Loucy (cell line): ENCODE measurements at regions not wholly inside any gene's neighbourhood (a gene's known extent, or its start where the extent isn't known, plus 50 kb on each side); places are given as distances from the start of the nearest gene placed in this dataset.

ENCODE experiments used
- H2AFZ ChIP-seq: fragments of 200-600 bp; sonication (generic); 2 replicates; pipeline ENCODE4 v1.6.0; 2016; ENCODE audit warnings: antibody characterized with exemption, mild to moderate bottlenecking, low read length, moderate library complexity
- H3F3A ChIP-seq: fragments of 200-600 bp; 2 replicates; pipeline ENCODE4 v1.6.0; 2016; ENCODE audit warnings: antibody characterized with exemption, low read depth, mild to moderate bottlenecking
- H3K27me3 ChIP-seq: fragments of 200-600 bp; sonication (generic); 2 replicates; pipeline ENCODE4 v1.6.1; 2014; ENCODE audit warnings: low read length, mild to moderate bottlenecking; ENCODE audit not compliant: insufficient read depth, poor library complexity, severe bottlenecking
- H3K36me3 ChIP-seq: fragments of 200-600 bp; sonication (generic); 2 replicates; pipeline ENCODE4 v1.6.1; 2016; ENCODE audit warnings: low read length; ENCODE audit not compliant: insufficient read depth
- H3K4me1 ChIP-seq: fragments of 200-600 bp; sonication (generic); 2 replicates; pipeline ENCODE4 v1.5.1; 2014; ENCODE audit warnings: low read length, mild to moderate bottlenecking; ENCODE audit not compliant: insufficient read depth, poor library complexity, severe bottlenecking
- H3K4me2 ChIP-seq: fragments of 200-600 bp; sonication (generic); 2 replicates; pipeline ENCODE4 v1.6.0; 2014; ENCODE audit warnings: antibody characterized with exemption, low read length, low read depth, mild to moderate bottlenecking; ENCODE audit not compliant: poor library complexity, severe bottlenecking
- H3K4me3 ChIP-seq: fragments of 200-600 bp; sonication (generic); 2 replicates; pipeline ENCODE4 v1.5.1; 2014; ENCODE audit warnings: low read length, mild to moderate bottlenecking, mixed read lengths; ENCODE audit not compliant: poor library complexity, severe bottlenecking
- H3K79me2 ChIP-seq: fragments of 200-600 bp; sonication (generic); 2 replicates; pipeline ENCODE4 v1.6.1; 2014; ENCODE audit warnings: low read length; ENCODE audit not compliant: insufficient read depth
- H3K9ac ChIP-seq: fragments of 200-600 bp; sonication (generic); 2 replicates; pipeline ENCODE4 v1.6.0; 2014; ENCODE audit warnings: mild to moderate bottlenecking, low read depth, low read length, moderate library complexity; ENCODE audit not compliant: poor library complexity, severe bottlenecking
- H3K9me2 ChIP-seq: fragments of 200-600 bp; sonication (generic); replicated peaks from 2 replicates; pipeline ENCODE4 v1.6.1; 2016; ENCODE audit warnings: low read depth, low read length, mixed read lengths
- H3K9me3 ChIP-seq: fragments of 200-600 bp; sonication (generic); 2 replicates; pipeline ENCODE4 v1.6.1; 2014; ENCODE audit warnings: mild to moderate bottlenecking, antibody characterized with exemption, low read length, low read depth; ENCODE audit not compliant: insufficient read depth
- H4K20me1 ChIP-seq: fragments of 200-600 bp; sonication (generic); 2 replicates; pipeline ENCODE4 v1.6.0; 2014; ENCODE audit warnings: antibody characterized with exemption, low read length, mild to moderate bottlenecking; ENCODE audit not compliant: insufficient read depth, poor library complexity, severe bottlenecking
- EZH2phosphoT487 ChIP-seq: fragments of 200-600 bp; IDR thresholded peaks from 2 replicates; pipeline ENCODE4 v1.6.1; 2018; ENCODE audit warnings: antibody characterized with exemption, mild to moderate bottlenecking, moderate library complexity, borderline replicate concordance
- TF ChIP-seq, protein P1 (sequence below): fragments of 200-600 bp; sonication (generic); conservative IDR thresholded peaks from 2 replicates; pipeline ENCODE4 v1.5.1; 2014; ENCODE audit warnings: mild to moderate bottlenecking, antibody characterized with exemption, low read length

GRCh38 chr13:76421011-76421410 is 465.2 kb downstream of the KCTD12 start:
- Histone ChIP-seq H3K9me3 (no peaks in the 10 kb centered on the region), H3K79me2 (no peaks in the 10 kb centered on the region), H3K27me3 (no peaks in the 10 kb centered on the region), H3K9me2 (no peaks in the 10 kb centered on the region), H3K4me2 (no peak overlapping the region), H3F3A (no peaks in the 10 kb centered on the region), H3K4me3 (no peak overlapping the region), H2AFZ (no peak overlapping the region), H4K20me1 (no peaks in the 10 kb centered on the region), H3K36me3 (no peaks in the 10 kb centered on the region), H3K4me1 (no peaks in the 10 kb centered on the region), H3K9ac (no peak overlapping the region)
- TF ChIP-seq, protein P1, sequence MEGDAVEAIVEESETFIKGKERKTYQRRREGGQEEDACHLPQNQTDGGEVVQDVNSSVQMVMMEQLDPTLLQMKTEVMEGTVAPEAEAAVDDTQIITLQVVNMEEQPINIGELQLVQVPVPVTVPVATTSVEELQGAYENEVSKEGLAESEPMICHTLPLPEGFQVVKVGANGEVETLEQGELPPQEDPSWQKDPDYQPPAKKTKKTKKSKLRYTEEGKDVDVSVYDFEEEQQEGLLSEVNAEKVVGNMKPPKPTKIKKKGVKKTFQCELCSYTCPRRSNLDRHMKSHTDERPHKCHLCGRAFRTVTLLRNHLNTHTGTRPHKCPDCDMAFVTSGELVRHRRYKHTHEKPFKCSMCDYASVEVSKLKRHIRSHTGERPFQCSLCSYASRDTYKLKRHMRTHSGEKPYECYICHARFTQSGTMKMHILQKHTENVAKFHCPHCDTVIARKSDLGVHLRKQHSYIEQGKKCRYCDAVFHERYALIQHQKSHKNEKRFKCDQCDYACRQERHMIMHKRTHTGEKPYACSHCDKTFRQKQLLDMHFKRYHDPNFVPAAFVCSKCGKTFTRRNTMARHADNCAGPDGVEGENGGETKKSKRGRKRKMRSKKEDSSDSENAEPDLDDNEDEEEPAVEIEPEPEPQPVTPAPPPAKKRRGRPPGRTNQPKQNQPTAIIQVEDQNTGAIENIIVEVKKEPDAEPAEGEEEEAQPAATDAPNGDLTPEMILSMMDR = no peak
- no peak for TF ChIP-seq EZH2phosphoT487

DNA sequence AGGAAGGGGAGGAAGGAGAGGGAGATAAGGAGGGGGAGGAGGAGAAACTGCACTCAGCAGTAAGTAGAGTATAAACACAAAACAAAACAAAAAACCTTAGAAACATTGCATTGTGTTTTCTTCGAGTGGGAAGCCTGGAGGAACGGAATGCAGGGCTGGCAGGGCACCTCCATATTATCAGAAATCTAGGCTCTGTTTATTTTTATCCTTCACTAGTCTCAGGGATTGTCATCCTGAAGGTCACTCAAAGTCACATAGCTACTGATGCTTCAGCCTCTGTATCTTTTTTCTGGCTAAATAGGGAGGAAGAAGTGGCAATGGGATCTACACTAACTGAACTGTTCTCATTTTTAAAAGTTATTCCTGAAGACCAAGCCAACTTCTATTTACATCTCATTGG is 467.8 kb downstream of the KCTD12 start:
- Histone ChIP-seq H3F3A (no peaks in the 10 kb centered on the region), H4K20me1 (no peaks in the 10 kb centered on the region), H3K9me2 (no peaks in the 10 kb centered on the region), H3K4me3 (no peak overlapping the region), H3K79me2 (no peaks in the 10 kb centered on the region), H3K4me2 (no peak overlapping the region), H3K9me3 (no peaks in the 10 kb centered on the region), H3K36me3 (no peaks in the 10 kb centered on the region), H3K27me3 (no peaks in the 10 kb centered on the region), H3K4me1 (no peaks in the 10 kb centered on the region), H2AFZ (no peak overlapping the region), H3K9ac (no peak overlapping the region)
- TF ChIP-seq, protein P1 = no peak

- H3K36me3 ChIP-seq = no peaks in the 10 kb centered on the region
Observed at GRCh38 chr13:76414320-76414719, 471.9 kb downstream of the KCTD12 start.

More at GRCh38 chr13:76414320-76414719, 471.9 kb downstream of the KCTD12 start:
- Histone ChIP-seq H3K4me2 (no peak overlapping the region), H3K79me2 (no peaks in the 10 kb centered on the region), H3K9ac (no peak overlapping the region), H3F3A (no peaks in the 10 kb centered on the region), H4K20me1 (no peaks in the 10 kb centered on the region), H2AFZ (peak overlapping the region; percentile 25; the same call in 1 of the 2 replicates), H3K9me3 (no peaks in the 10 kb centered on the region), H3K27me3 (no peaks in the 10 kb centered on the region), H3K9me2 (no peaks in the 10 kb centered on the region), H3K4me3 (no peak overlapping the region), H3K4me1 (peaks cover 6% of the 10 kb centered on the region)
- TF ChIP-seq, protein P1 = no peak
- TF ChIP-seq EZH2phosphoT487 = no peak
